Stimulated activated CD4-positive, alpha-beta T cell treated with anti-CD3 and anti-CD28 coated beads, Interleukin-12 subunit alpha, Interleukin-12 subunit beta, amount 100 ng/mL, for 48 hours (primary cell): ENCODE measurements at regions not wholly inside any gene's neighbourhood (a gene's known extent, or its start where the extent isn't known, plus 50 kb on each side); places are given as distances from the start of the nearest gene placed in this dataset.
"Not testable (repeated sequence)": the region's sequence is repeated elsewhere in the genome, so short reads cannot be mapped to it uniquely, and the experiment has no call there.

ENCODE experiments used
- DNase-seq, 3 donors: peaks; one replicate each; pipeline ENCODE4 v3.0.0-alpha.2; 2020; ENCODE audit warnings: low read depth in 2 of 3, low spot score in 1 of 3

DNA sequence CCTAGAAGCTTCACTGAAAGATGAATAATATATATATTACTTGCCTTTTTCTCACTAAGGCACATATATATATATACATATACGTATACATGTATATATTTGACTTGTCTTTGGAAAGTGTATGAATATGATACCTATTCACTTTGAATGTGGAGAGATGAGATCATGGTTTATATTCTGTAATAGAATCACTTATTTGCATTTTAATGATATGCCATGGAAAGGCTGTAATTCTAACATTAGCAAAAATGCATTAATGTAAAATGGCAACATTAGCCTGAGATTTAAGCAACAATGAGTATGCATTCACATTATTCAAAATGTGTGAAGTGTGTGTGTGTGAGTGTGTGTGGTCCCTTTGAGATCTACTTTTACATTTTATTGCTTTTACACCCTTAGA is 54.5 kb upstream of the PRKD1 start:
- no peak for DNase-seq

DNA sequence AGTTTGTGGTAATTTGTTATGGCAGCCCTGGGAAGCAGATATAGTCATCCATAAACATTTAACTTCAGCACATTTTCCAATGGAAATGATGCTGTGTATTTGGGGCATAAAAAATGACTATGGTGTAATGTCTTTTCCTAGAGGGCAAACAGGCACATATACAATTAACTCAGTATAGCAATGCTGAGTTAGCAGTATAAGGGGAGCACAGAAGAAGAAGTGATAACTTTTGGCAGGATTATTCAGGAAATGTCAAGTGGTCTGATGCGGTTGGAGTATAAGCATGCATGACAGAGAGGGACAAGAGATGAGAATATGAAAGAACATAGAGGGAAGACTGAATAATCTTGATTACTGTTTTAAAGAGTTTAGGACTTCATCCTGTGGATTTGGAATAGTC is 55.3 kb upstream of the PRKD1 start:
- DNase-seq, result no peak

DNA sequence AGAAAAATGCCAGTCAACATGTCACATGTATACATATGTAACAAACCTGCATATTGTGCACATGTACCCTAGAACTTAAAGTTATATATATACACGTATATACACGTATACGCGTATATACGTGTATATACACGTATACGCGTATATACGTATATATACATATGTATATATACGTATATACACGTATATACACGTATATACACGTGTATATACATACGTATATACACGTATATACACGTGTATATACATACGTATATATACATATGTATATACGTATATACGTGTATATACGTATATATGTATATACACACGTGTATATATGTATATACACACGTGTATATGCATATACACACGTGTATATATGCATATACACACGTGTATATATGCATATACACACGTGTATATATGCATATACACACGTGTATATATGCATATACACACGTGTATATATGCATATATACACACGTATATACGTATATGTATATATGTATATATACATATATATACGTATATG is 62.8 kb upstream of the PRKD1 start:
- not testable (repeated sequence) for DNase-seq

DNA sequence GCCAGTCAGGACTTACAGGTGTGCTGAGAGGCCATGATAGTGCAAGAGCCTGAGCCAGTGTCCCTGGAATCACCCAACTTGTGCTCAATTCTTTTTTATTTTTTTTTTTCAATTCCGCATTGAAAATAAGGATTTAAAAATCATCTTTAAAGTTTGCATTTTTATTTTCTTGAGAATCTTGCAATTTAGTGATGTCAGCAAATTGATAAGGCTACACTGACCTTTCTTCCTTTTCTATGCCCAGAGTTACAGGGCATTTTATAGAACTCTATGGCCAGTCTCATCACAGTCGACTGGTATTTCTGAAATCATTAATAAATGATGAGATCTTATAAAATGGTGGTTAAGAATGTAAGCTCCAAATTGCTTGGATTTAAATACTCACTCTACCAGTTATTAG is 63.3 kb upstream of the PRKD1 start:
- DNase-seq, result no peak

DNA sequence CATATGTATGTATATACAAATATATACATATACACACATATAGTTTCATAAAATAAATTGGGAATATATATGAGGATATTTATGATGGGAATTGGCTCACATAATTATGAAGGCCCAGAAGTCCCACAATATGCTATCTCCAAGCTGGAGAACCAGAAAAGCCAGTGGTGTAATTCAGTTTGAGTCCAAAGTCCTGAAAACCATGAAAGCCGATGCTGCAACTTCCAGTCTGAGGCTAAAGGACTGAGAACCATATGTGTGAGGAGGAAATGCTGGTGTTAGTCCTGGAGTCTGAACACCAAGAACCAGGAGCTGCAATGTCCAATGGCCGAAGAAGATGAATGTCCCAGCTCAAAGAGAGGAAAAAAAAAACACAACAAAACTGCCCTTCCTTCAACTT is 65.5 kb upstream of the PRKD1 start:
- no peak for DNase-seq

DNA sequence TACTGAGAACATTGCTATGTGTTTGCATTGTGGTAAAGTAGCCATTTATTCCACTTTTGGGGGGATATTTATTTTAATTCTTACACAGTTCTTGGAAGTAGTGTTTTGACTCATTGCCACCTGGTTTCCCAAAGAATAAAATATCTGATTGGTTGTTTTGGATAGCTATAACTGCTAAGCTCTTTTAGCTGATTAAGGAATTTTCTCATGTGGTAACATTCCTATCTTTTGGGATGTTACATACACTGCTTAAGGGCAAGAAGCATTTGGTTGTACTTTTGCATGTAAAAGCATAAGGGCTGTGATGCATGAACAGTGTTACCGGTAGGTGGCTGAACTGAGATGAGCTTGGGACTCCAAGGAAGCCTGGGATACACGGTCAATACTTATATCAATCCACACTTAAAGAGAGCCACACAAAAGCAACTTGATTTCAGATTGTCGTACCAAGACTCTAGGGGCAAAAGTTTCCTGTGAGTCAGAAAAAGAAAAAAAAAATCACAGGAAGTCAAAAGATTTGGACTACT is 71.4 kb upstream of the PRKD1 start:
- DNase-seq, result no peak

DNA sequence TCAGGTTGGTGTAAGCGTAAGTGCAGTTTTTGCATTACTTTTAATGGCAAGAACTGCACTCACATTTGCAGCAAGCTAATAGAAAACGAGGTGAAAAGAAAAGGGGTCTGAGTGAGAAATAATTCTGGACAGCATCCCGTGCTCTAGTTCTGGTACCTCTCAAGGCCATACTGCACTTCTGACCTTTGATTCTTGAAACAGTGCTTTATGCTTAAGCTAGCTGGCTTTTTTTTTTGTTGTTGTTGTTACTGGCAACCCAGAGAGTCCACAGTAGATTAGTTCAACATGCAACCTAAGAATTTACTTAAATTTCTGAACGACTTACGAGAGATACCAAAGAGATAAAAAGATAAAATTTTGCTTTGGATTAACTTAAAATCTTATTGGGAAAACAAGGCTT is 75.2 kb upstream of the PRKD1 start:
- DNase-seq, result no peak

DNA sequence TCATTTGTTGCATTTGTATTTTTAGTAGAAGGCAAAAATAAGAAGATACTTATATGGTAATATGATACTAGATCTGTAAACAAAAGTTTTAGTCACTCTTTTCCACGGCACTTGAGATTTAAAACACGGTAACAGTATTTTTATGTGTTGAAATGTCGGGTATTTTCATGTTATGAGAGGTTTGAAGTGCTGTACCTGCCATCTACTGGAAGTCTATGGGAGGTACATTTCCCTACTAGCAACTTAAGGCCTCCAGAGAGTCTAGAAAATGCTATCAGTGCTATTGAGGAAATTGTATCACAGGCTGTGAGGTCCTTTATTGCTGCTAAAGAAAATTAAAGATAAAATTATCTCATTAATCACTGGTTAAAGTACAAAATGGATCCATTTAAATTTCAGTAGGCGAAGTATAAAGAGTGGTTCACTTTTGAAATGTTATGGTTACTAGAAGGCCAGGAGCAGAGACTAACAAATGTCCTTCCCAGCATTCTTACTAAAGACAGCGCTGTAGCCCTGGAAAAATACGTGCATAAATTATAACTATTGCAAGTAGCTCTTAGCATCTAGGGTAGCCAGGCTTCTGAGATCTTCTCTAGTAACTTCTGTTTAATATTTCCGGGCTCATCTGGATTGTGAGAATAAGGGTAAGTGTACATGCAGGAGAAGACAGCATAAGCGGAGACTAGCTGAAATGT is 77.6 kb upstream of the PRKD1 start:
- DNase-seq, result no peak

DNA sequence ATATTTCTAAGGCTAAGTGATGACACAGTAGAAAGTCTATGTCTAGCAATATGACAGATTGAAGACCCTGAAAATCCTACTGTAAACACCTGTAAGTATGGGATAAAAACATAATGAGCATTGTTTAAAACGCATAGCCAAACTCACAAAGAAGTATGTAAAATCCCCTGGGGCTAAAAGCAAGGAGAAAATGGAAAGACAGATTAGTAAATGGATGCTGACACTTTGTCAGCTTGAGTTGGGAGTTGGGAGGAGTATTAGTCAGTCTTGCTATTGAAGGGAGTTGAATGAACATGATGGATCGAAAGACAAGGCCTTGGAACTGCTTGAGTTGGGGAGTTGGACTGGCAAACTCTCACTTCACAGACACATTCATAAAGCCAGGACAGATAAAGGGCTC is 79.0 kb upstream of the PRKD1 start:
- DNase-seq, result no peak

DNA sequence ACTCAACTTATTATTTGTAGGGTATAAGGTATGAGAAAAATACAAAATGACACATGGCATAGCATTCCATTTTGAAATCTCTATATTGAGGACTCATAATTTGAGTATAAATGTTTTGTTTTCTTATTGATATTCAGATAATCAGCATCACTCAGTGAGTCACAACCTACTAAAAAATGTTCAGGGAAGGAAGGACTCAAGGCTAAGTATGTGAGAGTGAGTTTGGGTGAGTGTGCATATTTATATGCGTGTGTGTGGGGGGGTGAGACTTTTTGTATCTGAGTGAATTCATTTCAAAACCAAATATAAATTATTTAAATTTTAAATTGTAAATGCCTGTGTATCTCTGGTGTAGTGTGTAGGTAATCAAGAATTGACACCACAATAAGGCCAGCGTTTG is 87.8 kb upstream of the PRKD1 start:
- no peak for DNase-seq

DNA sequence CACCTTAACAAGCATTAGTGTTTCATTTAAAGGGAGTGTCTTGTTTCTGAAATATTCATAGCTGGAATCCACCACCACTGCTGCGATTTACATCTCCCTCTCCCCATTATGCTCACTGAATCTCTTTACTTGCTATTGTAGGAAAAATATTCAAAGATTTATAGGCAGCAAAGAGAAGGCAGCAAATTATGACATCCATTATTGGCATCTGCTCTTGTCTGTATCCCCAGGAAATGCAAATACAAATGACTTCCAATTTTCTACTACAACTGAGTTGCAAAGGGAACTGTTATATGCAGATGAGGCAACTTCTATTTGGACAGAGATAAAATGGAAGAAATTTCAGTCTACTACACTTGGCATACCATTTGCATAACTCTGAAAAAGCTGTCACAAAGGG is 88.4 kb upstream of the PRKD1 start:
- no peak for DNase-seq

DNA sequence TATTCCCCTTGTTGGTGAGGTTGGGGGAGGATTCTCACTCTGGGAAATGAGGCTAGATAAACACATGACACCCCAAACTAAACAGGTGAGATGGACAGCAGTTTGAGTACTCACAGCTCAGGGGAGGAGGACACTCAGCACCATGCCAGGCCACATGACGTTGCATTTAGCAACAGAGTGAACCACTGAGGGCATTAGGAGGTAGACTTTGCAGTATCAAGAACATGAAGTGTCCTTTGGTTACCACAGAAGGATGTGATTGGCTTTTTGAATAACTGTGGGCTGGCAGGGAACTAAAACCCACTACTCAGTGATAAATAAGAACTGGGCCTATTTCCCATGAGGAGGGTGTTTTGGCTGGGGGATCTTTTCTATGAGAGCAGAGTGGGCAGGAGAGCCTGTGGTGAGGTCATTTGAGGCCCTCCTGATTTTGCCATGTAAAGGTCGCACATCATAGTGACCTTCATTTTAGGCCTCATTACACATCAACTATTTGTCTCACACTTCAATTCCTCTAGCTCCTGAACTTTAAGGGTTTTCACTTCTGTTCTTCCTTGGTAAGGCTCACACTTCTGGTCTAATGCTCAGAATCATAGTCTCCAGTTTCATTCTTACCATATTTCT is 89.8 kb upstream of the PRKD1 start:
- DNase-seq, result no peak

DNA sequence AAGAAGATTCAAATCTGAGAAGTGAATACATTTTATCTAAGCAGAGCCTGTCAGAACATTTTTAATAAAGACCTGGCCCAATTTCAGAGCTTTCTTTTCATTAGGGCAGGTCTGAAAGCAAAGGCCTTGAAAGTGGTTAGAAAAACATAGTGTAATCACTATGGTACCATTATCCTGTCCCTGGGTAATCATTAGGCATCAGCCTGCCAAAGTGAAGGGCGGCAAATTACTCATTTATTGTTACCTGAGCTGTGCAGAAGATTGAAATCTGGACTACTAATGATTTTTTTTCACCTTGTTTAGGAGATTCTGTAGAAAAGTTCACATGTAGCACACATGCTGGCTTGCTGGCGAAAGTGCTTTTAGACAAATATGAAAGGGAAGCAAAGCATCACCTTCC is 92.6 kb upstream of the PRKD1 start:
- no peak for DNase-seq

DNA sequence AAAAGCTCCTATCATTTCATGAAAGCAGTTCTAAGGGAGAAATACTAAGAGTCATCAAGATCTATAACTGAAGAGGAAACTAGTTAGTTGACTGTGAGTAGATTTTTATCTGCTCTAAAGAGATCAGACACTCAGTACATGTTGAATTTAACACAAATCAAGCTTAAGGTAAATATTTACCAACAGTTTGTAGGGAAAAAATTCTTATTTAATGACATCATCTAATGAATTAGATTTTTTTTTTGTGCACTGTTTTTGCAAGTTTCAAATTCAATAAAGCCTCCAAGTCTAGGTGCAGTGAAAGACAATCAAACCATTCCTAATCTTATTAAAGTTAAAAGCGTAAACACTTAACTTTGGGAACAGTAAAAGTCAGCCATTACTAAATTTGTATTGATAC is 93.0 kb upstream of the PRKD1 start:
- DNase-seq, result no peak

DNA sequence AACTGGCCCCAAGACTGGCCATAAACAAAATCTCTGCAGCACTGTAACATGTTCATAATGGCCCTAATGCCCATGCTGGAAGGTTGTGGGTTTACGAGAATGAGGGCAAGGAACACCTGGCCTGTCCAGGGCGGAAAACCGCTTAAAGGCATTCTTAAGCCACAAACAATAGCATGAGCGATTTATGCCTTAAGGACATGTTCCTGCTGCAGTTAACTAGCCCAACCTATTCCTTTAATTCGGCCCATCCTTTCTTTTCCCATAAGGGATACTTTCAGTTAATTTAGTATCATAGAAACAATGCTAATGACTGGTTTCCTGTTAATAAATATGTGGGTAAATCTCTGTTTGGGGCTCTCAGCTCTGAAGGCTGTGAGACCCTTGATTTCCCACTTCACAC is 95.7 kb upstream of the PRKD1 start:
- not testable (repeated sequence) for DNase-seq

DNA sequence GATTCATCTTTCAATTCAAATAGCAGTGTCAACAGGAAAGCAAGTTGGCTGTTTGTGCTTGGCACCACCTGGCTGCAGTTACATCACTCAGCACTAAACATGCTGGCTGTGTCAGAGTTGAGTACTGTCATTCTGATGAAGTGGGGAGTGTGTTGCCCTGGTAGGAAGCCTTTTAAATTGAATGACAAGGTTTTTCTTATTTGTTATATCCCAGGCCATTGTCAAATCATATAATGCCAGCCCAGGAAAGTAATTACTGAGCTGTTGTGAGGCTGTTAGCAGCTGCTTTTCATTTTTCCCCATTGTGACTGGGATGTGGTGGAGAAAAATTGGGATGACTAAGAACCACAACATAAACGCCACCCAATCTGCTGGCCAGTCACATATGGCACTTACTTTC is 106.5 kb upstream of the PRKD1 start:
- no peak for DNase-seq

DNA sequence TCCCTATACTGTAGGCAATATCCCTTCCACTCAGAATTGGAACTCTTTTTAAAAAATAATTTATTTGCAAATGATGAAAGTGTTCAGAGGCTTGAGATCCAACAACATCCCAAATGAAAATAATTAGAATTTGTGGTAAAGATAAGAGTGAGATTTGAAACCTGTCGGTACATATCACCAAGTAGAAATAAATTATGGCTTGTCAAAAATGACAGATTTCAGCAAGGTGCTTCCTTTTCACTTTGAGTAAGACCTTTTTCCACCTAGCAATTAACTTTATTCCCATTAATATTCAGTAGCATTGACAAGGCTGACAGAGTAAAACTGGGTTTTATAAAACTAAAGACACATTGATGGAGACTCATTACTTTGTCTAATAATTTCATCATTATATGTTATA is 107.7 kb upstream of the PRKD1 start:
- DNase-seq, result no peak

DNA sequence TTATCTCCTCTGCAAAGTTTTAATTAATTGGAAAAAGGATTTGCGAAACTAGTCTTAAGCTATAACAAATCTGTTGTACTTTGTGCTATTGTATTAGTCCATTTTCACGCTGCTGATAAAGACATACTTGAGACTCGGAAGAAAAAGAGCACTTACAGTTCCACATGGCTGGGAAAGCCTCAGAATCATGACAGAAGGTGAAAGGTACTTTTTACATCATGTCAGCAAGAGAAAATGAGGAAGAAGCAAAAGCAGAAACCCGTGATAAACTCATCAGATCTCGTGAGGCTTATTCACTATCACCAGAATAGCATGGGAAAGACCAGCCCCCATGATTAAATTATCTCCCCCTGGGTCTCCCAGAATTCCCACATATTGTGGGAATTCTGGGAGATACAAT is 118.1 kb upstream of the PRKD1 start:
- DNase-seq, result no peak

DNA sequence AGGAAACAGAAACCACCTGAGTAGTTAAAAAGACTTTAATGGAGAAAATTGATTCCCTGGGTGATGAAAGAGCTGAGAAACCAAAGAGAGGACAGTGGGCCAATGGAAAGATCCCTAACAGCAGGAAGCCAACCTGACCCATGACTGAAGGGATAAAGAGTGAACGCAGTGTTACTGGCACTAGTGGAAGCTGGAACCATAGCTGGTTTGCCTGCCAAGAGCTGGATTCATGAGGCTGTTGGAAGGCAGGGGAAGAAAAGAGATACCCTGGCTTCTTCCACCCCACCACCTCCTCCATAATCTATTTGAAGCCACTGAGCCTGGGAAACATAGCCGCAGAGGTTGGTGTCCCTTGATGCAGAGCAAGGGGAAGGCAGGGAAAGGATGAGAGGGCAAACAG is 125.5 kb upstream of the PRKD1 start:
- DNase-seq, result no peak

DNA sequence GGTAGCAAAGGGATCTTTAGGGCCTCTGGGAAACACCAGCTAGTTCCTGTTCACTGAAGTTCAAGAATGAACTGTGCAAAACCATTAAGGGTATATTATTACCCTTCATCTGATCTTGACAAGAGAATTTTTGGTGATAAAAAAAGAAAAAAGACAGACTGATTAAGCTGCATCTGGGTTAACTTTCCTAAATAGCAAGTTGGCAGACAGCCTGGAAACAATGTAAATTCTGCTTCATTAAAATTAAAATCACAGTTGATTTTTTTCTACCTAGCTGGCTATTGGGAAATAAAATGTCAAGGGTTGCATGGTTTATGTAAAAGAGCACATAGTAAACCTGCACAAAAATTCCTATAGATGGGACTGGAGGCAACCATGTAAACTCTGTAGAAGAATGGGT is 126.6 kb upstream of the PRKD1 start:
- no peak for DNase-seq

DNA sequence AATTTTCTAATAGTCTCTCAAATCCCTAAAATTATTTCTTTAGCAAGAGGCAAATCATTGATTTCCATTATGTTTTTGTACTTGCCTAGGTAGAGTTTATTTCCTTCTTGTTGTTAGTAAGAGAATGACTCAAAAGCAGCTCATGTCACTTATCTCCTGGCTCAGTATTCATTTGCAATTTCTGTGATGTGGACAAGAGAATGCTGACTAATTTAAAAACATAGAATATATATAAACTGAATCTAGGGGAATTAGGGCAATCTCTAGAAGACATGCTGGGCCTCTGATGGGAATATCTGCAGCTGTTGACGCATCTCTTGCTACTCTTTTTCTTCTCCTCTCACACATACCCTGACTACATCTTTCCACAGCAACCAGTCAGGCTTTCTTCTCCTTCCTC is 130.8 kb upstream of the PRKD1 start:
- no peak for DNase-seq

DNA sequence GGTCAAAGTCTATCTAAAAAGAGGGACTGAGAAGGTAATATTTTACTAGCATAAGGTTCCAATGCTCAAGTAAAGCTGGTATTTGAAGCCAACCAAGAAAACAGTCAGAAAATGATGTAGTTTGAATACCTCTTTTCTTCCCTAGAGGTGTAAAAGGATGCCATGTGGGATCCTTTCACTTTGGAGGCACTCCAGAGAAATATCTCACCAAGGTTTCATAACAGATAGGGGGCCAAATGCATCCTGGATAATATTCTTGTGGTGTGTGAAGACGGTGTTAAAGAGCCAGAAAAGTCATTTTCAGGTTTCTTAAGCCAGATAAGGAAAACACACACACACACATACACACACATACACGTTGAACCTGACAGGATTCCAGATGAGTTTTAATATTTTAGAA is 136.1 kb upstream of the PRKD1 start:
- DNase-seq, result no peak

DNA sequence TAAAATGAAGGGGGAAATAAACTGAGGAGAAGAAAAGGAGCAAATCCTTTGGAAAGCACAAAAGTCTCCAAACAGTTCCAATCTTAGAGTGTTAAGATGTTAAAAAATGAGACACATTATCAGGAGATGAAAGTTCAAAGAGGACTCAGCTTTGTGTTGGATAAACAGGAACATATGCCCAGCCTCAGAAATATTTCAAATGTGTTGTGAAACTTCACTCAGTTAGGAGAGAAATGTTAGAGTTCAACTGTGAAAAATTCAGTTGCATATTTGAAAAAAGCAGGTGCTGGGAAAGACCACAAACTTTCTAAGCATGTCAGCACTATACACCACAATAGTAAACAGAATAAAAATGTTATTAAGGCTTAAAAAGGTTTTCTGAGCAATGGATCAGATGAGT is 136.8 kb upstream of the PRKD1 start:
- no peak for DNase-seq
